ENCODE measurements at regions not wholly inside any gene's neighbourhood (a gene's known extent, or its start where the extent isn't known, plus 50 kb on each side); places are given as distances from the start of the nearest gene placed in this dataset.

GRCh38 chr10:81031774-81032173 lies 494.1 kb downstream of the SH2D4B start:
- no CpG with 5 or more reads among the region's 1 CpG for WGBS (ENCODE audit: extremely low coverage, insufficient coverage, insufficient read length)
- no peak overlapping the region for H3K18ac ChIP-seq (ENCODE audit: low read length)

GRCh38 chr10:81034383-81034782 lies 496.7 kb downstream of the SH2D4B start:
- H2BK5ac ChIP-seq (ENCODE audit: low read depth, low read length, poor library complexity): no peak overlapping the region
- no peak overlapping the region for H3K18ac ChIP-seq (ENCODE audit: low read length)
- no peak overlapping the region for H4K12ac ChIP-seq (ENCODE audit: low read depth, low read length)
- DNase-seq: peak in 1 of 2 donors; percentile 29
- H3K4me3 ChIP-seq (ENCODE audit: low read depth, low read length): no peak overlapping the region
- WGBS (ENCODE audit: extremely low coverage, insufficient coverage, insufficient read length): no CpG with 5 or more reads among the region's 4 CpGs
- no peak overlapping the region for H3K9ac ChIP-seq (ENCODE audit: low read length)
- no peaks in the 10 kb centered on the region for H3K4me1 ChIP-seq (ENCODE audit: control insufficient read depth in 1 of 2, insufficient read depth in 2 of 2, low read length in 2 of 2)
- H3K4ac ChIP-seq (ENCODE audit: low read depth, low read length): no peak overlapping the region
- no peak overlapping the region for H3K23ac ChIP-seq (ENCODE audit: low read length)
- no peaks in the 10 kb centered on the region for H3K79me1 ChIP-seq (ENCODE audit: low read length)
- H3K9me3 ChIP-seq (ENCODE audit: insufficient read depth, low read depth, low read length): no peaks in the 10 kb centered on the region
- no peaks in the 10 kb centered on the region for H3K79me2 ChIP-seq (ENCODE audit: control insufficient read depth, insufficient read depth, low read length, poor library complexity)
- H2AK5ac ChIP-seq (ENCODE audit: low read length): no peak overlapping the region
- no peak overlapping the region for H2AFZ ChIP-seq (ENCODE audit: insufficient read depth, low read length, poor library complexity)
- H2BK120ac ChIP-seq (ENCODE audit: insufficient read depth, low read length, poor library complexity): no peak overlapping the region
- H4K91ac ChIP-seq (ENCODE audit: low read depth, low read length): no peak overlapping the region
- H3K36me3 ChIP-seq (ENCODE audit: control insufficient read depth in 1 of 2, insufficient read depth in 2 of 2, low read length in 2 of 2): no peaks in the 10 kb centered on the region
- H3K27ac ChIP-seq (ENCODE audit: low read depth, low read length): no peak overlapping the region
- H4K8ac ChIP-seq (ENCODE audit: low read depth, low read length): no peak overlapping the region
- no peak overlapping the region for H3K4me2 ChIP-seq (ENCODE audit: low read length)
- H2BK12ac ChIP-seq (ENCODE audit: low read length): no peak overlapping the region
- no peaks in the 10 kb centered on the region for H3K27me3 ChIP-seq (ENCODE audit: insufficient read depth, low read length)
- H3K14ac ChIP-seq (ENCODE audit: low read length): no peak overlapping the region

More at GRCh38 chr10:81031774-81032173, 494.1 kb downstream of the SH2D4B start:
- no peak for DNase-seq
- Histone ChIP-seq H3K23ac (ENCODE audit: low read length) (no peak overlapping the region), H3K79me2 (ENCODE audit: control insufficient read depth, insufficient read depth, low read length, poor library complexity) (no peaks in the 10 kb centered on the region), H2BK12ac (ENCODE audit: low read length) (no peak overlapping the region), H3K27me3 (ENCODE audit: insufficient read depth, low read length) (no peaks in the 10 kb centered on the region), H3K36me3 (ENCODE audit: control insufficient read depth in 1 of 2, insufficient read depth in 2 of 2, low read length in 2 of 2) (no peaks in the 10 kb centered on the region), H3K79me1 (ENCODE audit: low read length) (no peaks in the 10 kb centered on the region), H3K9me3 (ENCODE audit: insufficient read depth, low read depth, low read length) (no peaks in the 10 kb centered on the region), H3K4ac (ENCODE audit: low read depth, low read length) (no peak overlapping the region), H3K4me1 (ENCODE audit: control insufficient read depth in 1 of 2, insufficient read depth in 2 of 2, low read length in 2 of 2) (no peaks in the 10 kb centered on the region), H3K9ac (ENCODE audit: low read length) (no peak overlapping the region), H2AK5ac (ENCODE audit: low read length) (no peak overlapping the region), H4K91ac (ENCODE audit: low read depth, low read length) (no peak overlapping the region), H3K4me3 (ENCODE audit: low read depth, low read length) (no peak overlapping the region), H2BK120ac (ENCODE audit: insufficient read depth, low read length, poor library complexity) (no peak overlapping the region), H4K8ac (ENCODE audit: low read depth, low read length) (no peak overlapping the region), H3K14ac (ENCODE audit: low read length) (no peak overlapping the region), H2AFZ (ENCODE audit: insufficient read depth, low read length, poor library complexity) (no peak overlapping the region), H4K12ac (ENCODE audit: low read depth, low read length) (no peak overlapping the region), H3K4me2 (ENCODE audit: low read length) (no peak overlapping the region), H3K27ac (ENCODE audit: low read depth, low read length) (no peak overlapping the region), H2BK5ac (ENCODE audit: low read depth, low read length, poor library complexity) (no peak overlapping the region)

- Histone ChIP-seq H2AFZ (ENCODE audit: insufficient read depth, low read length, poor library complexity) (no peak overlapping the region), H2AK5ac (ENCODE audit: low read length) (no peak overlapping the region), H3K14ac (ENCODE audit: low read length) (no peak overlapping the region), H2BK5ac (ENCODE audit: low read depth, low read length, poor library complexity) (no peak overlapping the region), H3K23ac (ENCODE audit: low read length) (no peak overlapping the region), H4K91ac (ENCODE audit: low read depth, low read length) (no peak overlapping the region), H3K9ac (ENCODE audit: low read length) (no peak overlapping the region), H3K79me1 (ENCODE audit: low read length) (no peaks in the 10 kb centered on the region), H3K18ac (ENCODE audit: low read length) (no peak overlapping the region), H4K8ac (ENCODE audit: low read depth, low read length) (no peak overlapping the region), H3K4me1 (ENCODE audit: control insufficient read depth in 1 of 2, insufficient read depth in 2 of 2, low read length in 2 of 2) (no peaks in the 10 kb centered on the region), H4K12ac (ENCODE audit: low read depth, low read length) (no peak overlapping the region), H3K4me2 (ENCODE audit: low read length) (no peak overlapping the region), H3K9me3 (ENCODE audit: insufficient read depth, low read depth, low read length) (no peaks in the 10 kb centered on the region), H2BK12ac (ENCODE audit: low read length) (no peak overlapping the region), H3K27me3 (ENCODE audit: insufficient read depth, low read length) (no peaks in the 10 kb centered on the region), H3K27ac (ENCODE audit: low read depth, low read length) (no peak overlapping the region), H3K36me3 (ENCODE audit: control insufficient read depth in 1 of 2, insufficient read depth in 2 of 2, low read length in 2 of 2) (no peaks in the 10 kb centered on the region), H3K4me3 (ENCODE audit: low read depth, low read length) (no peak overlapping the region), H2BK120ac (ENCODE audit: insufficient read depth, low read length, poor library complexity) (no peak overlapping the region), H3K4ac (ENCODE audit: low read depth, low read length) (no peak overlapping the region), H3K79me2 (ENCODE audit: control insufficient read depth, insufficient read depth, low read length, poor library complexity) (no peaks in the 10 kb centered on the region)
- WGBS (ENCODE audit: extremely low coverage, insufficient coverage, insufficient read length): no CpG with 5 or more reads among the region's 3 CpGs
- DNase-seq: no peak
Observed at GRCh38 chr10:81036257-81036656, 498.6 kb downstream of the SH2D4B start.

- H3K9ac ChIP-seq (ENCODE audit: low read length): no peak overlapping the region
- H3K27me3 ChIP-seq (ENCODE audit: insufficient read depth, low read length): no peaks in the 10 kb centered on the region
- no peak overlapping the region for H2BK12ac ChIP-seq (ENCODE audit: low read length)
- no peak overlapping the region for H4K12ac ChIP-seq (ENCODE audit: low read depth, low read length)
- no peak overlapping the region for H2AK5ac ChIP-seq (ENCODE audit: low read length)
- H3K18ac ChIP-seq (ENCODE audit: low read length): no peak overlapping the region
- no peaks in the 10 kb centered on the region for H3K79me1 ChIP-seq (ENCODE audit: low read length)
- no peak overlapping the region for H3K4me2 ChIP-seq (ENCODE audit: low read length)
- no peak overlapping the region for H4K8ac ChIP-seq (ENCODE audit: low read depth, low read length)
- H3K27ac ChIP-seq (ENCODE audit: low read depth, low read length): no peak overlapping the region
- no CpG with 5 or more reads among the region's 6 CpGs for WGBS (ENCODE audit: extremely low coverage, insufficient coverage, insufficient read length)
- no peaks in the 10 kb centered on the region for H3K79me2 ChIP-seq (ENCODE audit: control insufficient read depth, insufficient read depth, low read length, poor library complexity)
- H3K9me3 ChIP-seq (ENCODE audit: insufficient read depth, low read depth, low read length): no peaks in the 10 kb centered on the region
- no peak overlapping the region for H3K14ac ChIP-seq (ENCODE audit: low read length)
- H3K4me1 ChIP-seq (ENCODE audit: control insufficient read depth in 1 of 2, insufficient read depth in 2 of 2, low read length in 2 of 2): no peaks in the 10 kb centered on the region
- H2BK120ac ChIP-seq (ENCODE audit: insufficient read depth, low read length, poor library complexity): no peak overlapping the region
- H3K23ac ChIP-seq (ENCODE audit: low read length): no peak overlapping the region
- no peak overlapping the region for H3K4ac ChIP-seq (ENCODE audit: low read depth, low read length)
- no peak for DNase-seq
- H3K36me3 ChIP-seq (ENCODE audit: control insufficient read depth in 1 of 2, insufficient read depth in 2 of 2, low read length in 2 of 2): no peaks in the 10 kb centered on the region
- H2BK5ac ChIP-seq (ENCODE audit: low read depth, low read length, poor library complexity): no peak overlapping the region
- H4K91ac ChIP-seq (ENCODE audit: low read depth, low read length): no peak overlapping the region
- H3K4me3 ChIP-seq (ENCODE audit: low read depth, low read length): no peak overlapping the region
- no peak overlapping the region for H2AFZ ChIP-seq (ENCODE audit: insufficient read depth, low read length, poor library complexity)
Observed at GRCh38 chr10:81040031-81040430, 502.3 kb downstream of the SH2D4B start.

Measured in trophoblast cell (in vitro differentiated cells and primary cell).